HepG2 (cell line): ENCODE measurements at regions not wholly inside any gene's neighbourhood (a gene's known extent, or its start where the extent isn't known, plus 50 kb on each side); places are given as distances from the start of the nearest gene placed in this dataset.

Source experiments
- ATAC-seq: fragments of 200-7000 bp; cut with Tn5 transposase; 3 replicates; pipeline ENCODE4 v1.9.1; 2020; ENCODE audit warnings: mild to moderate bottlenecking, moderate library complexity
- BruUV-seq: library from RNA; stranded (reverse); fragments of 400-500 nt; replicated peaks from 2 replicates; lab custom pipeline; 2021; lab: Mats Ljungman, UMichigan
- CTCF ChIA-PET: fragments of 300-600 bp; formaldehyde crosslinking; extraction: SDS; loops from one replicate; lab custom pipeline; 2021; ENCODE audit warnings: low total read pairs, inconsistent platforms, low intra/inter-chr PET ratio; lab: Yijun Ruan, JAX
- POLR2A ChIA-PET: fragments of 350-600 bp; sonication (Branson Sonifier 250); formaldehyde crosslinking; loops from one replicate; lab custom pipeline; 2020; ENCODE audit warnings: antibody characterized with exemption, inconsistent platforms; lab: Yijun Ruan, JAX
- DNase-seq: peaks from one replicate; pipeline ENCODE4 v3.0.0-alpha.2; 2015; ENCODE audit warnings: low spot score
- FAIRE-seq: peaks from 3 replicates; lab custom pipeline; 2011; peaks lifted over from hg19 to GRCh38; lab: Jason Lieb, UNC
- H2AFZ ChIP-seq: one replicate; pipeline ENCODE4 v1.6.1; 2011; ENCODE audit warnings: low read length, inconsistent platforms
- H3K27ac ChIP-seq: fragments of 300-600 bp; 3 replicates; pipeline ENCODE4 v1.8.0; 2011; ENCODE audit warnings: mixed run types, mild to moderate bottlenecking, mixed read lengths, low read length, inconsistent platforms; ENCODE audit not compliant: insufficient read depth; ENCODE audit errors: extremely low read length
- H3K27me3 ChIP-seq, 2 experiments: fragments of 200-600 bp in 1 of 2; 2 replicates in 1 of 2; 3 replicates in 1 of 2; pipeline versions ENCODE4 v1.6.0 to v1.8.0; 2011; ENCODE audit warnings: low read length in 2 of 2, mild to moderate bottlenecking in 2 of 2, moderate library complexity in 2 of 2, inconsistent platforms in 1 of 2; ENCODE audit not compliant: insufficient read depth in 2 of 2, control insufficient read depth in 1 of 2
- H3K36me3 ChIP-seq, 2 experiments: fragments of 200-600 bp in 1 of 2; replicated peaks in 1 of 2; 2 replicates in 1 of 2; 3 replicates in 1 of 2; pipeline versions ENCODE4 v1.5.1 to v1.8.0; 2011; ENCODE audit warnings: low read length in 2 of 2, inconsistent platforms in 1 of 2; ENCODE audit not compliant: insufficient read depth in 2 of 2, control insufficient read depth in 1 of 2
- H3K4me1 ChIP-seq: 2 replicates; pipeline ENCODE4 v1.5.1; 2012; ENCODE audit warnings: low read length, inconsistent platforms; ENCODE audit not compliant: insufficient read depth
- H3K4me2 ChIP-seq: 2 replicates; pipeline ENCODE4 v1.6.0; 2011; ENCODE audit warnings: low read depth, low read length, inconsistent platforms
- H3K4me3 ChIP-seq, 3 experiments: fragments of 200-600 bp in 1 of 3; sonication (generic), shearing (Covaris generic) in 1 of 3; replicated peaks in 1 of 3; 2 replicates each; pipeline ENCODE4 v1.5.1; 2011 to 2016; ENCODE audit warnings: low read length in 3 of 3, inconsistent platforms in 2 of 3, low read depth in 2 of 3, mild to moderate bottlenecking in 2 of 3, control low read depth in 1 of 3, mixed read lengths in 1 of 3; ENCODE audit not compliant: insufficient read depth in 1 of 3
- H3K79me2 ChIP-seq: one replicate; pipeline ENCODE4 v1.6.1; 2011; ENCODE audit warnings: low read length, inconsistent platforms; ENCODE audit not compliant: insufficient read depth
- H3K9ac ChIP-seq: 2 replicates; pipeline ENCODE4 v1.6.0; 2011; ENCODE audit warnings: mild to moderate bottlenecking, low read depth, low read length, inconsistent platforms; ENCODE audit not compliant: insufficient read depth
- H3K9me3 ChIP-seq: 2 replicates; pipeline ENCODE4 v1.5.1; 2012; ENCODE audit warnings: mild to moderate bottlenecking, low read length
- H4K20me1 ChIP-seq: 2 replicates; pipeline ENCODE4 v1.6.0; 2011; ENCODE audit warnings: inconsistent platforms, mild to moderate bottlenecking, low read length, moderate library complexity; ENCODE audit not compliant: insufficient read depth
- CENPT ChIP-seq: sonication (generic); formaldehyde crosslinking; IDR thresholded peaks from 2 replicates; pipeline ENCODE4 v1.8.0; 2022; ENCODE audit warnings: low read depth, mild to moderate bottlenecking, moderate library complexity, missing genetic modification reagents
- HNRNPH1 ChIP-seq: fragments of 200-400 bp; formaldehyde crosslinking; optimal IDR thresholded peaks from 2 replicates; pipeline ENCODE3; 2017; ENCODE audit warnings: mild to moderate bottlenecking, low read depth, low read length
- NPAS2 ChIP-seq: sonication (generic); formaldehyde crosslinking; IDR thresholded peaks from 2 replicates; pipeline ENCODE4 v1.8.0; 2022; ENCODE audit warnings: mild to moderate bottlenecking, missing genetic modification reagents, borderline replicate concordance
- ZNF557 ChIP-seq: sonication (generic); formaldehyde crosslinking; IDR thresholded peaks from 2 replicates; pipeline ENCODE4 v1.4.0; 2020; ENCODE audit warnings: missing genetic modification reagents
- ZNF709 ChIP-seq: sonication (generic); formaldehyde crosslinking; IDR thresholded peaks from 2 replicates; pipeline ENCODE4 v1.5.0; 2020; ENCODE audit warnings: mild to moderate bottlenecking, missing genetic modification reagents
- WGBS: methylation state at CpG from one replicate; pipeline ENCODE4 v1.1.6; 2017; ENCODE audit warnings: low lambda C conversion rate; 5-methylcytosine and 5-hydroxymethylcytosine counted together
- in situ Hi-C: cut with HindIII; loops from 2 replicates; pipeline ENCODE4 v1.10.0; 2017; ENCODE audit warnings: low pct_unique_long_range_greater_than_20kb; ENCODE audit not compliant: extremely low pct_ligation_motif_present
- intact Hi-C: fragments of 100-400 bp; cut with micrococcal nuclease; formaldehyde crosslinking; loops from one replicate; pipeline ENCODE4 v1.10.0; 2022; ENCODE audit not compliant: unreplicated experiment
- TF ChIP-seq, protein P1 (sequence below): sonication (generic); formaldehyde crosslinking; IDR thresholded peaks from 2 replicates; pipeline ENCODE4 v1.4.0; 2020; ENCODE audit warnings: low read depth, missing genetic modification reagents

DNA sequence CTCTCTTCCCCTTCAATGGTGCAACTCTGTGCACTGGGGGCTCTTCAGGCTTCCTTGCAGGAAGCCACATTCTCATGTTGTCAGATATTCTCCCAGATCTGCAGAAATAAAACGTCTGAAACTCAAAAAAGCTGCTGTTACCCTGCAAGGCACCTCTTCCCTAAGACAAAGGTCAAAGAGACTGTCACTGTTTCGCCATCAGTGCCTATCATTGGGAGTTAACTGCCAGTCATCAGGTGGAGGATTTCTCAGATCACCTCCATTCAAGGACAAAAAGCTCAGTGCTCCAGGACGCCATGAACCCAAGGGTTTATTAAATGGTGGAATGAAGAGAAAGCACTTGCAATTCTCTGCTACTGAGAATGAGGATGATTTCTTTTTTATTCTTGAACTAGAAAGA lies 144.6 kb upstream of the PALS2 start:
- no peaks in the 10 kb centered on the region for H3K9me3 ChIP-seq
- no peak for DNase-seq
- no peaks in the 10 kb centered on the region for H3K4me1 ChIP-seq
- no TSS peak for BruUV-seq
- FAIRE-seq, result no peak
- intact Hi-C loops (no loop called here), in situ Hi-C loops (no loop called here)
- no peak overlapping the region for H3K4me2 ChIP-seq
- H3K27ac ChIP-seq, result no peak overlapping the region
- no peaks in the 10 kb centered on the region for H3K79me2 ChIP-seq
- no peak overlapping the region for H3K9ac ChIP-seq
- no peak for ATAC-seq
- H3K4me3 ChIP-seq, result no peak overlapping the region
- 3% methylated on average over 3 of the region's 3 CpGs for WGBS
- no peaks in the 10 kb centered on the region for H4K20me1 ChIP-seq
- no peaks in the 10 kb centered on the region for H3K36me3 ChIP-seq
- no peaks in the 10 kb centered on the region; a peak in 1 of 5 replicates for H3K27me3 ChIP-seq
- TF ChIP-seq ZNF557 (no peak), NPAS2 (CRISPR knock-in tag) (no peak), CENPT (CRISPR knock-in tag) (no peak), ZNF709 (no peak), HNRNPH1 (no peak)
- TF ChIP-seq, protein P1, sequence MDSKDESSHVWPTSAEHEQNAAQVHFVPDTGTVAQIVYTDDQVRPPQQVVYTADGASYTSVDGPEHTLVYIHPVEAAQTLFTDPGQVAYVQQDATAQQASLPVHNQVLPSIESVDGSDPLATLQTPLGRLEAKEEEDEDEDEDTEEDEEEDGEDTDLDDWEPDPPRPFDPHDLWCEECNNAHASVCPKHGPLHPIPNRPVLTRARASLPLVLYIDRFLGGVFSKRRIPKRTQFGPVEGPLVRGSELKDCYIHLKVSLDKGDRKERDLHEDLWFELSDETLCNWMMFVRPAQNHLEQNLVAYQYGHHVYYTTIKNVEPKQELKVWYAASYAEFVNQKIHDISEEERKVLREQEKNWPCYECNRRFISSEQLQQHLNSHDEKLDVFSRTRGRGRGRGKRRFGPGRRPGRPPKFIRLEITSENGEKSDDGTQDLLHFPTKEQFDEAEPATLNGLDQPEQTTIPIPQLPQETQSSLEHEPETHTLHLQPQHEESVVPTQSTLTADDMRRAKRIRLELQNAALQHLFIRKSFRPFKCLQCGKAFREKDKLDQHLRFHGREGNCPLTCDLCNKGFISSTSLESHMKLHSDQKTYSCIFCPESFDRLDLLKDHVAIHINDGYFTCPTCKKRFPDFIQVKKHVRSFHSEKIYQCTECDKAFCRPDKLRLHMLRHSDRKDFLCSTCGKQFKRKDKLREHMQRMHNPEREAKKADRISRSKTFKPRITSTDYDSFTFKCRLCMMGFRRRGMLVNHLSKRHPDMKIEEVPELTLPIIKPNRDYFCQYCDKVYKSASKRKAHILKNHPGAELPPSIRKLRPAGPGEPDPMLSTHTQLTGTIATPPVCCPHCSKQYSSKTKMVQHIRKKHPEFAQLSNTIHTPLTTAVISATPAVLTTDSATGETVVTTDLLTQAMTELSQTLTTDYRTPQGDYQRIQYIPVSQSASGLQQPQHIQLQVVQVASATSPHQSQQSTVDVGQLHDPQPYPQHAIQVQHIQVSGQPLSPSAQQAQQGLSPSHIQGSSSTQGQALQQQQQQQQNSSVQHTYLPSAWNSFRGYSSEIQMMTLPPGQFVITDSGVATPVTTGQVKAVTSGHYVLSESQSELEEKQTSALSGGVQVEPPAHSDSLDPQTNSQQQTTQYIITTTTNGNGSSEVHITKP, result no peak
- no peak overlapping the region for H2AFZ ChIP-seq
- CTCF ChIA-PET, result no interaction called here
- POLR2A ChIA-PET, result no interaction called here
